ENCODE measurements at regions not wholly inside any gene's neighbourhood (a gene's known extent, or its start where the extent isn't known, plus 50 kb on each side); places are given as distances from the start of the nearest gene placed in this dataset.
A peak's percentile ranks its signal among the peaks of the same experiment; 100 is the strongest.

DNA sequence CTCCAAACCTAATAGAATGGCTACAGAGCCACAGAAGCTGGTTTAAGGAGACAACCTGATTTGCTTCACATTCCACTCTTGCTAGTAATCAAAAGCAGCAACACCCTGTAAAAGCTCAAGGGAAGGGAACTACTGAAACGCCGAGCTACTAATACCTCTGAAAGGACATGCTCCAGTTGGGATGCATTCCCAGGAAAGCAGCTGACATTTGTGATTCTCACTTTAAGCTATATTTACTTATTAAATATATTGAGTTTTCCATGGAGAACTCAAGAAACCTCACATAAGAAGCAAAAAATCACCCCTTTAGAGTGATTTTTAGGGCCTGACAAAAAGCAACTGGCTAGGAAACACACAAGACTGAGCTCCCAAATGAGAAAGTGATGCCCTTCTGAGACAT lies 1073.0 kb upstream of the FLRT2 start:
- no peaks in the 10 kb centered on the region for H3K9me3 Mint-ChIP-seq (ENCODE audit: unreplicated experiment)
- no peaks in the 10 kb centered on the region for H3K27me3 Mint-ChIP-seq (ENCODE audit: insufficient read depth, unreplicated experiment)
- TF ChIP-seq, protein P1, sequence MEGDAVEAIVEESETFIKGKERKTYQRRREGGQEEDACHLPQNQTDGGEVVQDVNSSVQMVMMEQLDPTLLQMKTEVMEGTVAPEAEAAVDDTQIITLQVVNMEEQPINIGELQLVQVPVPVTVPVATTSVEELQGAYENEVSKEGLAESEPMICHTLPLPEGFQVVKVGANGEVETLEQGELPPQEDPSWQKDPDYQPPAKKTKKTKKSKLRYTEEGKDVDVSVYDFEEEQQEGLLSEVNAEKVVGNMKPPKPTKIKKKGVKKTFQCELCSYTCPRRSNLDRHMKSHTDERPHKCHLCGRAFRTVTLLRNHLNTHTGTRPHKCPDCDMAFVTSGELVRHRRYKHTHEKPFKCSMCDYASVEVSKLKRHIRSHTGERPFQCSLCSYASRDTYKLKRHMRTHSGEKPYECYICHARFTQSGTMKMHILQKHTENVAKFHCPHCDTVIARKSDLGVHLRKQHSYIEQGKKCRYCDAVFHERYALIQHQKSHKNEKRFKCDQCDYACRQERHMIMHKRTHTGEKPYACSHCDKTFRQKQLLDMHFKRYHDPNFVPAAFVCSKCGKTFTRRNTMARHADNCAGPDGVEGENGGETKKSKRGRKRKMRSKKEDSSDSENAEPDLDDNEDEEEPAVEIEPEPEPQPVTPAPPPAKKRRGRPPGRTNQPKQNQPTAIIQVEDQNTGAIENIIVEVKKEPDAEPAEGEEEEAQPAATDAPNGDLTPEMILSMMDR (IDR thresholded peaks at IDR 0.05; ENCODE audit: unreplicated experiment) = no peak
- intact Hi-C loops (cut with micrococcal nuclease) = no loop called here
- no peak for DNase-seq (ENCODE audit: unreplicated experiment)
- BruUV-seq (replicated peaks) = no TSS peak
- no peaks in the 10 kb centered on the region for H3K4me1 Mint-ChIP-seq (ENCODE audit: insufficient read depth, unreplicated experiment)
- CTCF ChIA-PET = interaction anchor here (0.9 kb wide), 1 partner anchor 13 kb away, joined by 3 read pairs; no protein-coding TSS in a partner anchor
- H3K27ac Mint-ChIP-seq (ENCODE audit: low read depth, unreplicated experiment) = no peak overlapping the region
- POLR2A ChIA-PET = no interaction called here
- H3K4me3 Mint-ChIP-seq (ENCODE audit: unreplicated experiment) = no peak overlapping the region
- no peaks in the 10 kb centered on the region for H3K36me3 Mint-ChIP-seq (ENCODE audit: insufficient read depth, unreplicated experiment)

DNA sequence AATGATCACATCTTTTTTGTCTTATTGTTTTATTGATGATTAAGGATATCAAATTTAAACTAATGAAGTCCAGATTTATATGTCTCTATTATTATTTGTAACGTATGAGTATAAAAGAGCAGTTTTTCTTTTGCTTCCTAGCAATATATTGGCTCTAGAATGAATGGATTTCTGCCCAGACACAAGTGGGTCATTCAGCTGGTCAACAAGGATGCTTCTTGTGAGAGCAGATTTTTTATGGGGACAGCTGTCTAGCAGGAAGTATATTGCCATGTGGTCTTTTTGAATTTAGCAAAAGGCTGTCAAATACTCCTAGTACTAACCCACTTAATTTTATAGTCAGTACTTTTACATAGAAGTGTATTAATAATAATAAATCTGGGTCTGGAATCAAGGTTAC lies 1071.1 kb upstream of the FLRT2 start:
- TF ChIP-seq, protein P1 (IDR thresholded peaks at IDR 0.05; ENCODE audit: unreplicated experiment) = no peak
- Mint-ChIP-seq H3K4me3 (ENCODE audit: unreplicated experiment) (no peak overlapping the region), H3K27ac (ENCODE audit: low read depth, unreplicated experiment) (no peak overlapping the region), H3K27me3 (ENCODE audit: insufficient read depth, unreplicated experiment) (no peaks in the 10 kb centered on the region), H3K9me3 (ENCODE audit: unreplicated experiment) (no peaks in the 10 kb centered on the region), H3K4me1 (ENCODE audit: insufficient read depth, unreplicated experiment) (no peaks in the 10 kb centered on the region), H3K36me3 (ENCODE audit: insufficient read depth, unreplicated experiment) (no peaks in the 10 kb centered on the region)
- CTCF ChIA-PET = interaction anchor here (0.6 to 0.7 kb wide), 2 partner anchors 48 to 1507 kb away, joined by 3 to 4 read pairs; no protein-coding TSS in a partner anchor
- BruUV-seq (replicated peaks) = no TSS peak
- no peak for DNase-seq (ENCODE audit: unreplicated experiment)
- intact Hi-C loops (cut with micrococcal nuclease) = no loop called here
- POLR2A ChIA-PET = no interaction called here

DNA sequence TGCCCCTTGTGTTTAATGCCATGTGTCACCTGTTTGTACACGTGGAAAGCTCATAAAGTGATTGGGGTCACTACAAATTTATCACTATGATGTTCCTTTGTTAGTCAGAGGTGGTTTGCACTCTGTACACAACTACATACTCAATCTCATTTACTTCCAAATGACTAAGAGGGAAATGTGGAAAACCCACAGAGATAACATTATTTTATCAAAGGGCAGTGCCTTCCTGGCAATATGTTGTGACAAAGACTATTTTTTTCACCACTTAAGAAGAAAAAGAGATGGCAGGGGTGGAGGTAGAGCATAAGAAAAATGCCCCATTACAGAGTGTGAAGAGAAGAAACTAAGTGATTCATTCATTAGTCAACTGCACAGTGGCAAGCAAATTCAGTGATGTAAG lies 1064.1 kb upstream of the FLRT2 start:
- TF ChIP-seq, protein P1 (IDR thresholded peaks at IDR 0.05; ENCODE audit: unreplicated experiment) = no peak
- H3K36me3 Mint-ChIP-seq (ENCODE audit: insufficient read depth, unreplicated experiment) = no peaks in the 10 kb centered on the region
- no peak overlapping the region for H3K27ac Mint-ChIP-seq (ENCODE audit: low read depth, unreplicated experiment)
- ChIA-PET CTCF (no interaction called here), POLR2A (interaction anchor here (0.7 kb wide), 1 partner anchor 1523 kb away, joined by 3 read pairs; no protein-coding TSS in a partner anchor)
- intact Hi-C loops (cut with micrococcal nuclease) = no loop called here
- H3K9me3 Mint-ChIP-seq (ENCODE audit: unreplicated experiment) = no peaks in the 10 kb centered on the region
- H3K27me3 Mint-ChIP-seq (ENCODE audit: insufficient read depth, unreplicated experiment) = no peaks in the 10 kb centered on the region
- peak; percentile 20 for DNase-seq (ENCODE audit: unreplicated experiment)
- no peak overlapping the region for H3K4me3 Mint-ChIP-seq (ENCODE audit: unreplicated experiment)
- BruUV-seq (replicated peaks) = no TSS peak
- peaks cover 5% of the 10 kb centered on the region for H3K4me1 Mint-ChIP-seq (ENCODE audit: insufficient read depth, unreplicated experiment)

DNA sequence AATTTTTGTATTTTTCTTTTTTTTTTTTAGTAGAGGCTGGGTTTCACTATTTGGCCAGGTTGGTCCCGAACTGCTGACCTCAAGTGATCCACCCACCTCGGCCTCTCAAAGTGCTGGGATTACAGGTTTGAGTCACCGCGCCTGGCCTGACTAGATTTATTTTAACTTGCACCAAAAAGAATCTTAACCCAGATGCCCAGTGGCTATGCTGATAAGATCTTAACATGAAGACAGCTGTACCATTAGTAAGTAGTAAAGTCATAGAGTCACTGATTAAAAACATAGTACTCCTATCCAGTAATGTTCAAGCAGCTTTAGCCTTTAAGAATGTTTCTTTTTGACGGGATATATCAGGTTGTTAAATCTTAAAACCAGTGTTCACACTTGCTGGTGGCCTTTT lies 1061.8 kb upstream of the FLRT2 start:
- Mint-ChIP-seq H3K4me1 (ENCODE audit: insufficient read depth, unreplicated experiment) (peaks cover 5% of the 10 kb centered on the region), H3K9me3 (ENCODE audit: unreplicated experiment) (no peaks in the 10 kb centered on the region), H3K27me3 (ENCODE audit: insufficient read depth, unreplicated experiment) (no peaks in the 10 kb centered on the region), H3K4me3 (ENCODE audit: unreplicated experiment) (no peak overlapping the region), H3K36me3 (ENCODE audit: insufficient read depth, unreplicated experiment) (no peaks in the 10 kb centered on the region), H3K27ac (ENCODE audit: low read depth, unreplicated experiment) (no peak overlapping the region)
- TF ChIP-seq, protein P1 (IDR thresholded peaks at IDR 0.05; ENCODE audit: unreplicated experiment) = no peak
- intact Hi-C loops (cut with micrococcal nuclease) = no loop called here
- ChIA-PET POLR2A (interaction anchor here (1.0 kb wide), 1 partner anchor 8 kb away, joined by 3 read pairs; no protein-coding TSS in a partner anchor), CTCF (interaction anchor here (0.6 to 0.8 kb wide), 2 partner anchors 18 to 719 kb away, joined by 3 read pairs; no protein-coding TSS in a partner anchor)
- no peak for DNase-seq (ENCODE audit: unreplicated experiment)
- BruUV-seq (replicated peaks) = no TSS peak
